Common myeloid progenitor, CD34-positive (primary cell): ENCODE measurements at regions not wholly inside any gene's neighbourhood (a gene's known extent, or its start where the extent isn't known, plus 50 kb on each side); places are given as distances from the start of the nearest gene placed in this dataset.
A peak's percentile ranks its signal among the peaks of the same experiment; 100 is the strongest.

Experiments used
- CTCF ChIA-PET: fragments of 350-600 bp; sonication (Branson Sonifier 250); formaldehyde crosslinking; loops from one replicate; lab custom pipeline; 2021; ENCODE audit warnings: antibody characterized with exemption; lab: Charles Lee
- POLR2A ChIA-PET: fragments of 350-600 bp; sonication (Branson Sonifier 250); formaldehyde crosslinking; loops from one replicate; lab custom pipeline; 2021; ENCODE audit warnings: antibody characterized with exemption; lab: Charles Lee
- DNase-seq, 3 donors: peaks; one replicate each; pipeline versions ENCODE4 v3.0.0 to v3.0.0-alpha.2; 2013
- H3K27ac ChIP-seq, 2 experiments: 1 replicate in 1 of 2; 2 replicates in 1 of 2; pipeline ENCODE4 v1.7.0; 2013; ENCODE audit warnings: inconsistent platforms in 2 of 2, low read length in 2 of 2, mild to moderate bottlenecking in 2 of 2, low read depth in 1 of 2, moderate library complexity in 1 of 2; ENCODE audit not compliant: severe bottlenecking in 2 of 2, insufficient read depth in 1 of 2, poor library complexity in 1 of 2
- H3K27me3 ChIP-seq, 5 experiments: replicated peaks in 2 of 5; 1 replicate in 3 of 5; 2 replicates in 2 of 5; pipeline versions ENCODE4 v1.6.1 to v1.7.0; 2013; ENCODE audit warnings: low read length in 4 of 5, mild to moderate bottlenecking in 2 of 5, moderate library complexity in 2 of 5, inconsistent platforms in 1 of 5; ENCODE audit not compliant: insufficient read depth in 5 of 5, control insufficient read depth in 4 of 5
- H3K36me3 ChIP-seq, 4 experiments: 1 replicate in 2 of 4; 2 replicates in 2 of 4; pipeline versions ENCODE4 v1.6.1 to v1.7.0; 2013; ENCODE audit warnings: low read length in 3 of 4, control low read depth in 1 of 4, mild to moderate bottlenecking in 1 of 4; ENCODE audit not compliant: control insufficient read depth in 4 of 4, insufficient read depth in 4 of 4
- H3K4me1 ChIP-seq, 4 experiments: 1 replicate in 3 of 4; 2 replicates in 1 of 4; pipeline versions ENCODE4 v1.6.1 to v1.7.1; 2013; ENCODE audit warnings: low read length in 3 of 4, mild to moderate bottlenecking in 3 of 4, control low read depth in 1 of 4, inconsistent platforms in 1 of 4, moderate library complexity in 1 of 4; ENCODE audit not compliant: control insufficient read depth in 4 of 4, insufficient read depth in 4 of 4; ENCODE audit errors: control extremely low read depth in 1 of 4
- H3K4me3 ChIP-seq, 7 experiments: 1 replicate in 4 of 7; 2 replicates in 3 of 7; pipeline versions ENCODE4 v1.5.1 to v1.7.0; 2013; ENCODE audit warnings: mild to moderate bottlenecking in 7 of 7, low read length in 6 of 7, moderate library complexity in 6 of 7, inconsistent platforms in 2 of 7, low read depth in 2 of 7, control low read depth in 1 of 7; ENCODE audit not compliant: insufficient read depth in 4 of 7, control insufficient read depth in 1 of 7; ENCODE audit errors: extremely low read depth in 1 of 7
- H3K9me3 ChIP-seq, 5 experiments: 1 replicate in 4 of 5; 2 replicates in 1 of 5; pipeline versions ENCODE4 v1.6.1 to v1.7.1; 2013; ENCODE audit warnings: low read length in 4 of 5, mild to moderate bottlenecking in 2 of 5, inconsistent platforms in 1 of 5, low read depth in 1 of 5, moderate library complexity in 1 of 5; ENCODE audit not compliant: control insufficient read depth in 4 of 5, insufficient read depth in 2 of 5; ENCODE audit errors: control extremely low read depth in 1 of 5
- WGBS: methylation state at CpG from one replicate; pipeline ENCODE4 v1.1.5; 2013; ENCODE audit not compliant: insufficient coverage; 5-methylcytosine and 5-hydroxymethylcytosine counted together

DNA sequence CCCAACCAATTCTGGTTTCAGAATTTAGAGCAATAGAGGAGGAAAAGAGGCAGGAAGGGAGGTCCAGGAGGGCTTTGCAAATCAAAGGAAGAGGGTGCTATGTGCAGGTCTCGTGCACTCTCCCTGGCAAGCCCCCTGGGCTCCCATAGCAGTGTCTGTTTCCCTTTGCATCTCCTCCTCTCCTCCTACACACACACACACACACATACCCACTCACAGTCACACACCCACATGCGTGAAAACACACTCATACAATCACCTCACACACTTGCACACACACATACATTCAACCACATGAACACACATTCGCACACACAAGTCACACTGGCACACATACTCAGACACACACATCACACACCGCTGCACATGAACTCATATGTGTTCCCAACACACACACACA is 105.3 kb downstream of the OAT start:
- H3K4me3 ChIP-seq, result no peak overlapping the region
- POLR2A ChIA-PET, result no interaction called here
- WGBS, result 94% methylated on average over 3 of the region's 4 CpGs

DNA sequence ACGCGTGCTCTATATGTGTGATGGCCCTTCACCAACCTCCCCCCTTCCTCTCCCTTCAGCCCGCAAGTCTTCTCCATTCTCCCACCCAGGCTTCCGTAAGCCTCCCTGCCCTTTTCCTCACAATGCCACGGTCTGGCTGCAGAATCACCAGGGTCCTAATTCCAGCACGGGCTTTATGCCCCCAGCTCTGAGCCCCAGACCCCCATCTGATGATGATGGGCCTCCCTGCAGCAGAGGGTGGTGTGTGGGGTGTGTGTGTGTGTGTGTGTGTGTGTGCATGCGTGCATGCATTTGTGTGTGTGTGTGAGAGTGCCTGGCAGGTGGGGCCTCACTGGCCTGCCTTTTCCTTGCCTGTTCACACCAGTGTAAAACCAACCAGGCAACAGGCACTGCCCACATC is 109.9 kb downstream of the OAT start:
- WGBS, result 97% methylated on average over 6 of the region's 7 CpGs
- H3K27ac ChIP-seq, result no peak overlapping the region
- ChIA-PET CTCF (interaction anchor here (1.2 kb wide), 1 partner anchor 12 kb away, joined by 3 read pairs; no protein-coding TSS in a partner anchor), POLR2A (no interaction called here)
- no peaks in the 10 kb centered on the region for H3K36me3 ChIP-seq
- no peaks in the 10 kb centered on the region for H3K9me3 ChIP-seq
- DNase-seq, result no peak
- peaks cover 0 to 1% (median 0%) of the 10 kb centered on the region in 5 experiments for H3K27me3 ChIP-seq
- no peak overlapping the region for H3K4me3 ChIP-seq
- H3K4me1 ChIP-seq, result no peaks in the 10 kb centered on the region

More for the DNA sequence above, 105.3 kb downstream of the OAT start:
- Histone ChIP-seq H3K27me3 (peaks cover 0 to 1% (median 0%) of the 10 kb centered on the region in 5 experiments), H3K36me3 (no peaks in the 10 kb centered on the region), H3K27ac (no peak overlapping the region), H3K4me1 (peaks cover 0 to 8% (median 3%) of the 10 kb centered on the region in 4 experiments), H3K9me3 (peaks cover 0 to 3% (median 0%) of the 10 kb centered on the region in 5 experiments)
- DNase-seq, result no peak
- CTCF ChIA-PET, result no interaction called here

DNA sequence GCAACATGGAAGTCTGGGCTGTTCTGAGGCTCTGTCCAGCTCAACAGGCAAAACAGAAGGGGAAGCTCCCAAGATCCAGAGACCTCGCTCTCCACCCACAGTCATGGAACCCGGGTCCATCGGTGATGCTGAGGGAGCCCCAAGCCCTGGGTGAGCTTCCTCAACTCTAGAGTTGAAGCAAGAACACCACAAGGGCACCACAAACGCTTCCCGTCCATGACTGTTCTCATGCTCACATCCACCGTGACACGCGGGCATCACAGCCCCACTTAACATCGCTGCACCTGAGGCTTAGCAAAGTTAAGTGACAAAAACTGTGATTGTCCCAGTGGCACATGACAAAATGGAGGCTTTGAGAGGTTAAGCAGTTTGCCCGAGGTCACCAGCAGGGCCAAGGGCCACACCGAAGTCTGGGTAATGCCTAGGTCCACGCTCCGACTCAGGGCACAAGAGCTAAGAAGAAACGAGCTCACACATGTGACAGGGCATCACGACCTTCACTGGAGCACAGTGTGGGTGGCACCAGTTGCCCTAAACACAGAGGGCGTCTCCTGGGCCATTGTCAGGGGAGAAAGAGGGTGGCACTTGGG is 110.6 kb downstream of the OAT start:
- H3K4me3 ChIP-seq, result no peak overlapping the region
- POLR2A ChIA-PET, result interaction anchor here (0.6 kb wide), 1 partner anchor 29 kb away, joined by 3 read pairs; no protein-coding TSS in a partner anchor
- H3K4me1 ChIP-seq, result no peaks in the 10 kb centered on the region
- no peak overlapping the region for H3K27ac ChIP-seq
- H3K27me3 ChIP-seq, result peaks cover 0 to 1% (median 0%) of the 10 kb centered on the region in 5 experiments
- H3K9me3 ChIP-seq, result no peaks in the 10 kb centered on the region
- no peak for DNase-seq
- no peaks in the 10 kb centered on the region for H3K36me3 ChIP-seq
- CTCF ChIA-PET, result interaction anchor here (1.2 kb wide), 2 partner anchors 12 to 81 kb away, joined by 3 read pairs; no protein-coding TSS in a partner anchor
- WGBS, result 86% methylated on average over 15 of the region's 16 CpGs

DNA sequence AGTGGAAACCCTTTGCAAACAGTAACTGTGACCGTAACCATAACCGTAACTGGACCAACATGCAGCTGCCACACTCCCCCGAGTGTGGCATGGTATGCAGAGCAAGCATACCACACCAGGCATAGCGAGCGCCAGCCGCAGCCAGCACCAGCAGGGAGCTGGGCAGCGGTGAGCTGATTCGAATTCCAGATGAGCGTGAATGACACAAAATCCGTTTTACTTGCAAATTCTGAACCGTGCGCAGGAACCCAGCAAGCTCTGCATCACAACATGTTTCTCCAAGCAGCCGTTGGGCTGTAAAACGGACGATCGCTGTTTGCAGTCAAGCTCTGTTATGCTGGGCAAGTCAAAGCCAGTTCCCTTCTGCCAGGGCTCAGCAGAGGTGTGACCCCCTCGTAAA is 111.1 kb downstream of the OAT start:
- Histone ChIP-seq H3K27ac (no peak overlapping the region), H3K4me1 (no peaks in the 10 kb centered on the region), H3K4me3 (no peak overlapping the region), H3K9me3 (no peaks in the 10 kb centered on the region), H3K27me3 (peaks cover 0 to 1% (median 0%) of the 10 kb centered on the region in 5 experiments), H3K36me3 (no peaks in the 10 kb centered on the region)
- no peak for DNase-seq
- 86% methylated on average over 13 of the region's 17 CpGs for WGBS
- POLR2A ChIA-PET, result interaction anchor here (0.6 kb wide), 1 partner anchor 29 kb away, joined by 3 read pairs; no protein-coding TSS in a partner anchor
- CTCF ChIA-PET, result interaction anchor here (1.2 kb wide), 1 partner anchor 82 kb away, joined by 3 read pairs; no protein-coding TSS in a partner anchor

DNA sequence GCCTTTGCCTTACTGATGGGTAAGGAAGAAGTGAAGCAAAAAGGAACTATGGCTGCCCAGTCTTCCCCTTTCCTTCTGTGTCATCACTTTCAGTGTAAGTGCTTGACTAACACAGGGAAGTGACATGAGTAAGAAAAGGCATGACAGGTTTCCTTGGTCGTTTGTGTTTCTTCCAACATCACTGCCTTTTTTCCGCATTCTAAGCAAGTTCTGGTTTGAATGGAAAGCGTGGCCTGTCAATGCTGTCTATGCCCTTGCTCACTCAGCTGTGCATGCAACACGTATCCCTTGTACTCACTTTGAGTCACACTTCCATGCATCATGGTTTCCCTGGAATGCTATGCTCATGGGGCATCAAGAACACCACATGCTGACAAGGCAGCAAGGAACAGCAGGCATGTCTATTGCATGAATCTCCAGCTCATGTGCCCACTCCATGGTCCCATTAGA is 111.8 kb downstream of the OAT start:
- ChIA-PET POLR2A (no interaction called here), CTCF (interaction anchor here (1.2 kb wide), 1 partner anchor 82 kb away, joined by 3 read pairs; no protein-coding TSS in a partner anchor)
- 78% methylated on average over 4 of the region's 4 CpGs for WGBS
- H3K9me3 ChIP-seq, result no peaks in the 10 kb centered on the region
- no peak overlapping the region for H3K27ac ChIP-seq
- H3K4me3 ChIP-seq, result no peak overlapping the region
- peaks cover 0 to 1% (median 0%) of the 10 kb centered on the region in 5 experiments for H3K27me3 ChIP-seq
- no peaks in the 10 kb centered on the region for H3K4me1 ChIP-seq
- H3K36me3 ChIP-seq, result no peaks in the 10 kb centered on the region
- peak in 2 of 3 donors; percentile 20 to 24 for DNase-seq

DNA sequence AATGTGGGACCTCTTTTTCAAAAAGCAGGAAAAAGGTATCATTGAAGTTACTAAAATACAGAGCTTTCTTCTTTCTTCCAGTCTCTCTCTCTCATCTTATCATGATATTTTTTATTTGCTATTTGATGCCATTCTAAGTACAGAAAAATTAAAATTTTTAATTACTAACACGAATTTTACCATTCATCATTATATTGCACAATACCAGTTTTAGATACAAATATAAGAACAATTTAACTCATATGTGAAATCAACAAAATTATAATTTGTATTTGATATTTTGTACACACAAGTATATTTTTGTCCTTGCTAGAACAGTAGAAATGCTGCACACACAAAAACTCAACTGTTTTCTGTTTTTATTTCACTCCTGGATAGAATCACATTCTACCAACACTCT is 112.2 kb downstream of the OAT start:
- Histone ChIP-seq H3K4me3 (no peak overlapping the region), H3K27me3 (peaks cover 0 to 1% (median 0%) of the 10 kb centered on the region in 5 experiments), H3K27ac (no peak overlapping the region), H3K9me3 (peaks cover 0 to 3% (median 0%) of the 10 kb centered on the region in 5 experiments), H3K36me3 (no peaks in the 10 kb centered on the region), H3K4me1 (no peaks in the 10 kb centered on the region)
- no peak for DNase-seq
- ChIA-PET CTCF (no interaction called here), POLR2A (no interaction called here)
- WGBS, result no CpG with 5 or more reads among the region's 1 CpG

DNA sequence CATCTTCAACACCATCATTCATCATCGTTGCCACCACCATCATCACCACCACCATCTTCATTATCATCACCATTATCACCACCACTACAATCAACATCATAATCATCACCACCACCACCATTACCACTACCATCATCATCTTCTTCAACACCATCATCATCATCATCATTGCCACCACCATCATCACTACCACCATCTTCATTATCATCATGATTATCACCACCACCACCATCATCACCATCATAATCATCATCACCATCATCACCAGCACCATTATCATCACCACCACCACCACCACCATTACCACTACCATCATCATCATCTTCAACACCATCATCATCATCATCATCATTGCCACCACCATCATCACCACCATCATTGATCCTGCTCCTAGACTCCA is 112.7 kb downstream of the OAT start:
- WGBS, result 100% methylated on average over 1 of the region's 1 CpG
- Histone ChIP-seq H3K36me3 (no peaks in the 10 kb centered on the region), H3K27ac (no peak overlapping the region), H3K9me3 (peaks cover 0 to 8% (median 5%) of the 10 kb centered on the region in 5 experiments), H3K4me1 (no peaks in the 10 kb centered on the region), H3K4me3 (no peak overlapping the region), H3K27me3 (peaks cover 0 to 1% (median 0%) of the 10 kb centered on the region in 5 experiments)
- POLR2A ChIA-PET, result no interaction called here
- DNase-seq, result no peak
- CTCF ChIA-PET, result interaction anchor here (0.7 kb wide), 1 partner anchor 36 kb away, joined by 4 read pairs; no protein-coding TSS in a partner anchor
